ENCODE measurements at regions not wholly inside any gene's neighbourhood (a gene's known extent, or its start where the extent isn't known, plus 50 kb on each side); places are given as distances from the start of the nearest gene placed in this dataset.

- ATAC-seq = no peak
- Mint-ChIP-seq H3K4me1 (peaks cover 14 to 34% (median 26%) of the 10 kb centered on the region in 7 donors), H3K9me3 (peaks cover 0 to 5% (median 0%) of the 10 kb centered on the region in 11 donors), H3K27ac (peak overlapping the region in 2 of 9 donors; percentile 13 to 29), H3K27me3 (no peaks in the 10 kb centered on the region), H3K4me3 (peak overlapping the region; percentile 27 to 78 (median 41)), H3K36me3 (no peaks in the 10 kb centered on the region)
- H3K9me3 ChIP-seq (ENCODE audit: control insufficient read depth in 2 of 3, low read length in 3 of 3) = no peaks in the 10 kb centered on the region
- intact Hi-C loops (cut with micrococcal nuclease) = no loop called here
- H3K4me3 ChIP-seq (ENCODE audit: low read length) = no peak overlapping the region
- H3K27me3 ChIP-seq (ENCODE audit: control insufficient read depth in 2 of 2, insufficient read depth in 2 of 2, low read length in 2 of 2) = no peaks in the 10 kb centered on the region
- ChIA-PET POLR2A (no interaction called here), CTCF (interaction anchor here (1.1 kb wide), 1 partner anchor 65 kb away, joined by 3 read pairs; no protein-coding TSS in a partner anchor)
- H3K27ac ChIP-seq (ENCODE audit: low read depth, low read length) = no peak overlapping the region
- H3K4me1 ChIP-seq (ENCODE audit: control insufficient read depth in 2 of 2, insufficient read depth in 2 of 2, low read length in 2 of 2) = peaks cover 0 to 21% of the 10 kb centered on the region in 2 donors
- DNase-seq = no peak
- no peaks in the 10 kb centered on the region for H3K36me3 ChIP-seq (ENCODE audit: control insufficient read depth in 2 of 3, insufficient read depth in 3 of 3, low read length in 3 of 3)
Measured at GRCh38 chr6:156634048-156634447, 143.1 kb upstream of the ARID1B start.

GRCh38 chr6:156633291-156633690, 143.9 kb upstream of the ARID1B start:
- Mint-ChIP-seq H3K4me1 (peaks cover 14 to 34% (median 26%) of the 10 kb centered on the region in 7 donors), H3K36me3 (no peaks in the 10 kb centered on the region), H3K4me3 (peak overlapping the region in 5 of 10 donors; percentile 25 to 52 (median 41)), H3K27me3 (no peaks in the 10 kb centered on the region), H3K9me3 (peaks cover 0 to 5% (median 0%) of the 10 kb centered on the region in 11 donors), H3K27ac (peak overlapping the region in 3 of 9 donors; percentile 13 to 60 (median 22))
- Histone ChIP-seq H3K4me3 (ENCODE audit: low read length) (no peak overlapping the region), H3K27ac (ENCODE audit: low read depth, low read length) (no peak overlapping the region), H3K27me3 (ENCODE audit: control insufficient read depth in 2 of 2, insufficient read depth in 2 of 2, low read length in 2 of 2) (no peaks in the 10 kb centered on the region), H3K4me1 (ENCODE audit: control insufficient read depth in 2 of 2, insufficient read depth in 2 of 2, low read length in 2 of 2) (peaks cover 0 to 21% of the 10 kb centered on the region in 2 donors), H3K9me3 (ENCODE audit: control insufficient read depth in 2 of 3, low read length in 3 of 3) (no peaks in the 10 kb centered on the region), H3K36me3 (ENCODE audit: control insufficient read depth in 2 of 3, insufficient read depth in 3 of 3, low read length in 3 of 3) (no peaks in the 10 kb centered on the region)
- ChIA-PET POLR2A (no interaction called here), CTCF (no interaction called here)
- ATAC-seq (no peak), DNase-seq (no peak)
- intact Hi-C loops (cut with micrococcal nuclease) = no loop called here

- H3K27me3 ChIP-seq (ENCODE audit: control insufficient read depth in 2 of 2, insufficient read depth in 2 of 2, low read length in 2 of 2) = no peaks in the 10 kb centered on the region
- Mint-ChIP-seq H3K27me3 (peaks cover 0 to 7% (median 0%) of the 10 kb centered on the region in 5 donors), H3K27ac (no peak overlapping the region), H3K4me3 (no peak overlapping the region), H3K4me1 (peaks cover 14 to 28% (median 26%) of the 10 kb centered on the region in 7 donors), H3K9me3 (peaks cover 0 to 5% (median 0%) of the 10 kb centered on the region in 11 donors), H3K36me3 (no peaks in the 10 kb centered on the region)
- no peaks in the 10 kb centered on the region for H3K9me3 ChIP-seq (ENCODE audit: control insufficient read depth in 2 of 3, low read length in 3 of 3)
- H3K27ac ChIP-seq (ENCODE audit: low read depth, low read length) = no peak overlapping the region
- intact Hi-C loops (cut with micrococcal nuclease) = no loop called here
- H3K36me3 ChIP-seq (ENCODE audit: control insufficient read depth in 2 of 3, insufficient read depth in 3 of 3, low read length in 3 of 3) = no peaks in the 10 kb centered on the region
- H3K4me1 ChIP-seq (ENCODE audit: control insufficient read depth in 2 of 2, insufficient read depth in 2 of 2, low read length in 2 of 2) = peaks cover 0 to 21% of the 10 kb centered on the region in 2 donors
- CTCF ChIA-PET = no interaction called here
- H3K4me3 ChIP-seq (ENCODE audit: low read length) = no peak overlapping the region
- POLR2A ChIA-PET = no interaction called here
- ATAC-seq (no peak), DNase-seq (no peak)
Measured at GRCh38 chr6:156630613-156631302, 146.4 kb upstream of the ARID1B start.

GRCh38 chr6:156628805-156629204, 148.4 kb upstream of the ARID1B start:
- ChIA-PET POLR2A (no interaction called here), CTCF (no interaction called here)
- Mint-ChIP-seq H3K4me3 (no peak overlapping the region), H3K36me3 (no peaks in the 10 kb centered on the region), H3K27me3 (peaks cover 0 to 7% (median 0%) of the 10 kb centered on the region in 5 donors), H3K4me1 (peaks cover 1 to 8% (median 7%) of the 10 kb centered on the region in 7 donors), H3K9me3 (peaks cover 0 to 5% (median 0%) of the 10 kb centered on the region in 11 donors), H3K27ac (no peak overlapping the region)
- Histone ChIP-seq H3K36me3 (ENCODE audit: control insufficient read depth in 2 of 3, insufficient read depth in 3 of 3, low read length in 3 of 3) (no peaks in the 10 kb centered on the region), H3K9me3 (ENCODE audit: control insufficient read depth in 2 of 3, low read length in 3 of 3) (no peaks in the 10 kb centered on the region), H3K27me3 (ENCODE audit: control insufficient read depth in 2 of 2, insufficient read depth in 2 of 2, low read length in 2 of 2) (no peaks in the 10 kb centered on the region), H3K4me3 (ENCODE audit: low read length) (no peak overlapping the region), H3K4me1 (ENCODE audit: control insufficient read depth in 2 of 2, insufficient read depth in 2 of 2, low read length in 2 of 2) (peaks cover 0 to 6% of the 10 kb centered on the region in 2 donors), H3K27ac (ENCODE audit: low read depth, low read length) (no peak overlapping the region)
- ATAC-seq (no peak), DNase-seq (no peak)
- intact Hi-C loops (cut with micrococcal nuclease) = no loop called here

GRCh38 chr6:156627524-156627923, 149.7 kb upstream of the ARID1B start:
- no peaks in the 10 kb centered on the region for H3K36me3 Mint-ChIP-seq
- no peak overlapping the region for H3K4me3 ChIP-seq (ENCODE audit: low read length)
- ChIA-PET CTCF (no interaction called here), POLR2A (no interaction called here)
- H3K27me3 Mint-ChIP-seq = peaks cover 0 to 14% (median 0%) of the 10 kb centered on the region in 5 donors
- no peak overlapping the region for H3K27ac Mint-ChIP-seq
- peaks cover 0 to 2% (median 0%) of the 10 kb centered on the region in 11 donors for H3K9me3 Mint-ChIP-seq
- H3K4me1 Mint-ChIP-seq = no peaks in the 10 kb centered on the region
- intact Hi-C loops (cut with micrococcal nuclease) = no loop called here
- no peak for DNase-seq
- no peaks in the 10 kb centered on the region for H3K27me3 ChIP-seq (ENCODE audit: control insufficient read depth in 2 of 2, insufficient read depth in 2 of 2, low read length in 2 of 2)
- H3K9me3 ChIP-seq (ENCODE audit: control insufficient read depth in 2 of 3, low read length in 3 of 3) = no peaks in the 10 kb centered on the region
- no peak for ATAC-seq
- no peaks in the 10 kb centered on the region for H3K4me1 ChIP-seq (ENCODE audit: control insufficient read depth in 2 of 2, insufficient read depth in 2 of 2, low read length in 2 of 2)
- no peaks in the 10 kb centered on the region for H3K36me3 ChIP-seq (ENCODE audit: control insufficient read depth in 2 of 3, insufficient read depth in 3 of 3, low read length in 3 of 3)
- H3K4me3 Mint-ChIP-seq = no peak overlapping the region
- no peak overlapping the region for H3K27ac ChIP-seq (ENCODE audit: low read depth, low read length)

- Histone ChIP-seq H3K27me3 (ENCODE audit: control insufficient read depth in 2 of 2, insufficient read depth in 2 of 2, low read length in 2 of 2) (no peaks in the 10 kb centered on the region), H3K27ac (ENCODE audit: low read depth, low read length) (no peak overlapping the region), H3K36me3 (ENCODE audit: control insufficient read depth in 2 of 3, insufficient read depth in 3 of 3, low read length in 3 of 3) (no peaks in the 10 kb centered on the region), H3K4me1 (ENCODE audit: control insufficient read depth in 2 of 2, insufficient read depth in 2 of 2, low read length in 2 of 2) (no peaks in the 10 kb centered on the region), H3K4me3 (ENCODE audit: low read length) (no peak overlapping the region), H3K9me3 (ENCODE audit: control insufficient read depth in 2 of 3, low read length in 3 of 3) (no peaks in the 10 kb centered on the region)
- DNase-seq = no peak
- peaks cover 0 to 15% (median 0%) of the 10 kb centered on the region in 5 donors for H3K27me3 Mint-ChIP-seq
- intact Hi-C loops (cut with micrococcal nuclease) = no loop called here
- ATAC-seq = no peak
- ChIA-PET CTCF (interaction anchor here (0.6 kb wide), 1 partner anchor 407 kb away, joined by 4 read pairs; no protein-coding TSS in a partner anchor), POLR2A (no interaction called here)
- H3K9me3 Mint-ChIP-seq = peaks cover 0 to 6% (median 0%) of the 10 kb centered on the region in 11 donors
- H3K4me1 Mint-ChIP-seq = no peaks in the 10 kb centered on the region
- peaks cover 0 to 3% (median 0%) of the 10 kb centered on the region in 5 donors for H3K36me3 Mint-ChIP-seq
- no peak overlapping the region for H3K4me3 Mint-ChIP-seq
- H3K27ac Mint-ChIP-seq = no peak overlapping the region
Measured at GRCh38 chr6:156622185-156622584, 155.0 kb upstream of the ARID1B start.

- H3K36me3 Mint-ChIP-seq = peaks cover 0 to 3% (median 0%) of the 10 kb centered on the region in 5 donors
- Histone ChIP-seq H3K36me3 (ENCODE audit: control insufficient read depth in 2 of 3, insufficient read depth in 3 of 3, low read length in 3 of 3) (no peaks in the 10 kb centered on the region), H3K4me3 (ENCODE audit: low read length) (no peak overlapping the region), H3K27ac (ENCODE audit: low read depth, low read length) (no peak overlapping the region), H3K27me3 (ENCODE audit: control insufficient read depth in 2 of 2, insufficient read depth in 2 of 2, low read length in 2 of 2) (no peaks in the 10 kb centered on the region), H3K9me3 (ENCODE audit: control insufficient read depth in 2 of 3, low read length in 3 of 3) (no peaks in the 10 kb centered on the region), H3K4me1 (ENCODE audit: control insufficient read depth in 2 of 2, insufficient read depth in 2 of 2, low read length in 2 of 2) (no peaks in the 10 kb centered on the region)
- intact Hi-C loops (cut with micrococcal nuclease) = no loop called here
- CTCF ChIA-PET = no interaction called here
- H3K27me3 Mint-ChIP-seq = peaks cover 0 to 11% (median 0%) of the 10 kb centered on the region in 5 donors
- no peak overlapping the region for H3K4me3 Mint-ChIP-seq
- no peak for ATAC-seq
- no peak for DNase-seq
- no peak overlapping the region for H3K27ac Mint-ChIP-seq
- POLR2A ChIA-PET = no interaction called here
- H3K9me3 Mint-ChIP-seq = peaks cover 0 to 6% (median 0%) of the 10 kb centered on the region in 11 donors
- H3K4me1 Mint-ChIP-seq = no peaks in the 10 kb centered on the region
Measured at GRCh38 chr6:156620331-156620730, 156.8 kb upstream of the ARID1B start.

Data from naive thymus-derived CD4-positive, alpha-beta T cell (primary cell).